ENCODE measurements at regions not wholly inside any gene's neighbourhood (a gene's known extent, or its start where the extent isn't known, plus 50 kb on each side); places are given as distances from the start of the nearest gene placed in this dataset.

DNA sequence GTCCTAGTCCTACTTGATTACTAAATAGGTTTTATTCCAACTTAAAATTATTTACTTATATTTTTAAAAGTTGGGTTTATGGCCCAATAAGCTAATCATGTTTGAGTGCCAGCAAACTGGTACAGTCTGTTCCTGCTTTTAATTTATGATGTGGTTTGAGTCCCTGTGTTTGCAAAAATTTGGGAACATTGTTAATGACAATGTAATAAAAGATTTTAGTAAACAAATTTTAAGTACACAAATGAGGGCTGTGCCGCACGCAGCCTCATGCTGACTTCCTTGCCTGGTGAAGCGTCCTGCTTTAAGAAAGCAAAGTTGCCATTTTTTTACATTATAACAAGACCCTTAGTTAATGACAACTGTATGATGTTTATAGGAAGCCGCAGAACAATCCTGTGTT lies 96.8 kb upstream of the MAP1B start:
- DNase-seq, result no peak

DNA sequence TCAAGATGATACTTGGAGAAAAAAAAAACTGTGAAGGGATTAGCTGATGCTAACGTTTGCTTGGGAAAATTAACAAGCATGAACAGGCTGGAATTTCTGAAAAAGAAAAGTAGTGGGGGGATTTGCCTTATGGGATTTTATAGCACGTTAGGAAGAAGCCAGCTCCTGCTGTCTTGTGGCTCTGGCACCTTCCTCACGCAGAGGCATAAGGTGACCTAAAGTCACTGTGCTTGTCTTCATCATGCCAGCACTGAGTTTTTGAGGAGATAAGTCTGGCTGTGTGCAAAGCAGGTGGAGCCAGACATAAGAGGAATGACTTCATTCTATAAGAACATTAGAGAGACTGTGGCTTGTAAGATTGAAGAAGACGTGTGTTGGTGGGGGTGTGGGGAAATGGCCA lies 94.4 kb upstream of the MAP1B start:
- DNase-seq, result no peak

DNA sequence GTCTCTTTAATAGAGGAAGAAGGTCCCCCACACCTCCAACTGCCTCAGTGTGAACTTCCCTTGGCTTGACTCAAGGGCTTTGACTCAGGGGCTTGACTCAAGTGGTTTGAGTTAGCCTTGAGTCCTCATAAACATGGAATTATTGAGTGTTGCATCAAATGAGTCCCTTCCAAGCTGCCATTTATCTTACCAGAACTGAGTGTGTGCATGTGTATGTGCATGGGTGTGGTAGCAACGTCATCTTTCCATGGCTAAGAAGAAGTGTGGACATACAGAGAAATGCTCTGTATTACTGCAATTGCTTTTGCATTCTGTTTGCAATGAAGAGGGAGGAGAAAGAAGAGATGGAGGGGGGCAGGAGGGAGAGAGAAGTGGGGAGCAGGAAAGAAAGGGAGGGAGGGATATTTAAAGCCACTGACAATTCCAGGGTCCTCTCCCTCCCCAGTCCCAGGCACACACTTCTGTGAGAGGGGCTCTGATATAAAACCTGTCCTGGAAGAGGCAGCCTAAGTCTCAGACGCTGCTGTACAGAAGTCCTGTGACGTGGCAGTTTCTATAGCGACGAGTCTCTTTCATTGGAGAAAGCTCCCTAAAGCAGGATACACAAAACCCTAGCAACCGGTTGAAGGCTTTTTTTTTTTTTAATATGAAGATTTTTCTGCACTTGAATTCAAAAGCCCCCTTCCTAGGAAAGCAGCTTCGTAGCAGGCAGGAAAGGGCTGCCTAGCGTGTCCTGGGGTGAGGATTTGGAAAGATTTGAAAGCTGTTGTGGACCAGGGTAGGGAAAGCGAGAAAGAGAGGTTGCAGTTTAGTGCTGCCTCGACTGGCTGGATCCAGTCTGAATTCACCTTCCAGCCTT lies 93.3 kb upstream of the MAP1B start:
- no peak for DNase-seq

DNA sequence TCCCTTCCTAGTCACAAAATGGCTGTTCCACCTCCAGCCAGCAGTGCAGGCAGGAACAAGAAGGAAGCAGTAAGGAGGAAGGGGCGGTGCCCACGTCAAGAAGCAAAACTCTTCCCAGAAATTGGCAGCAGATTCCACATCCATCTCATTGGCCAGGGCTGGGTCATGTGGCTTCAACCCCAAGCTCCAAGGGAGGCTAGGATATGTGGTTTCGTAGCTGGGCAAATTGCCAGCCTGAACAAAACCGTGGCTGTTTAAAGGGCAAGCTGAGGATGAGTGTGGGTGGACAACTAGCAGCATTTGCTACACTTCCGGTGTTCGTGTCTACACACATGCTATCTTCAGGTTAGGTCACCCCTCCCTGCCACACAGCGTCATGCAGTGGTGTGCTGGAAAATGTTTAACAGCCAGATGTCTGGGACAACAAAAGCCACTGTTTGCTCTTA lies 92.1 kb upstream of the MAP1B start:
- DNase-seq, result no peak

DNA sequence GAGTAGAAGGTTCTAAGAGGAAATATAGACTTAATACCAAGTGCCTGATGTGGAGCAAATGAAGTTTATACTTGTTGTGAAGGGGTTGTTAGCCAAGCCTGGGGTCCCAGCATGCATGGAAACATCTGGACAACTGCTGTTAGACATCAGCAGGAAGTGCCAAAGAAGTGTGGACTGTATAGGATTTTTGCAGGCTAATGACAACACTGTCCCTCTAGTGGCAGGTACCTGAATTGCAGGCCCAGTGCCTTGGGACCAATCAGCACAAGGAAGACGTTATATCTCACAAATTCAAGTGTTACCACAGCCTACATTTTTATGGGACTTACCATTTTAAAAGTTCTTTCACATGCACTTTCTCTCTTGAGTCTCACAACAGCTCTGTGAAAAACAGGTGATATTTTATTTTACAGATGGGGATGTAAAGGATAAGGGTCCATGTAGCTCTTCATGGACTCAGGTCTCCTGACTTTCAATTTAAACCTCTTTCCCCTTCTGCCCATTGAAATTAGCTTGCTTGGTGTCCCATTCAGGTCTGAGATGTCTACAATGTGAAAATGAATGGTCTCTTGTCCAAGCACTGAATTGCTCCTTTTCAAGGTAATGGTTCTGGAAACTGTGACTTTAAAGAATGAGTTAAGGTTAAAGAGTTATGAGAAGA lies 89.0 kb upstream of the MAP1B start:
- DNase-seq, result peak; percentile 41

DNA sequence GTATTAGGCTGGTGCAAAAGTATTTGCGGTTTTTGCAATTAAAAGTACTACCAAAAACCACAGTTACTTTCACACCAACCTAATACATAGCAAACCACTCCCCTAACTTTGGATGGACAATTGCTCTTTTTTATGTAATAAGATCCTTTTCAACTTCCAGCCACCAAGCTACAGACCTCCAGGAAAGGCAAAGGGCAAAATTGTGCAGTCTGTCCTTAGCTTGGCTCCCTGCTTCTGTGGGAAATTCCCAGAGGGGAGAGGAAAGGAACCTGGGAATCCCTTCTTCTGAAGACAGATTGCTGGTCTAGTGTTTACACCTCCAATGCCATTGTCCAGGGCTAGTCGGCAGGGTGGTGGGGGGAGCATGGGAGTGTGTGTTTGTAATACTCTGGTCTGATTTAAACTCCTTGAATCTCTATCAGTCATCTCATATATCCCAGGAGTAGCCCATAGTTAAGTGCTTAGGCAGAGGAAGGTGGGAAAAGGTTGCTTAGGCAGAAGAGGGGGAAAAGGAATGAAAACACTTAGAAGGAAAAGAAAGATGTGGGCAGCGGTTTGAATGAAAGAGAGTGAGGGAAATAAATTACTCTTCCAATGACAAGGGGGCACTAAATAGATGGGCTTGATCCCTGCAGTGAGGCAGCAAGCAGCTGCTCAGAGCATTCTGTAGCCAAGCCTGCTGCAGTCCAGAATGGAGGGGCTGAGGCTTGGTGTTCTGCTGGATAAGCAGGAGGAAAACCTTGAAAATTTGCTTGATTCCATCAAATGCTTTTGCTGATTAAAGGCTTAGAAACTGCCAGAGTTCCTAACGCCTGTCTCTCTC lies 86.9 kb upstream of the MAP1B start:
- DNase-seq, result no peak

DNA sequence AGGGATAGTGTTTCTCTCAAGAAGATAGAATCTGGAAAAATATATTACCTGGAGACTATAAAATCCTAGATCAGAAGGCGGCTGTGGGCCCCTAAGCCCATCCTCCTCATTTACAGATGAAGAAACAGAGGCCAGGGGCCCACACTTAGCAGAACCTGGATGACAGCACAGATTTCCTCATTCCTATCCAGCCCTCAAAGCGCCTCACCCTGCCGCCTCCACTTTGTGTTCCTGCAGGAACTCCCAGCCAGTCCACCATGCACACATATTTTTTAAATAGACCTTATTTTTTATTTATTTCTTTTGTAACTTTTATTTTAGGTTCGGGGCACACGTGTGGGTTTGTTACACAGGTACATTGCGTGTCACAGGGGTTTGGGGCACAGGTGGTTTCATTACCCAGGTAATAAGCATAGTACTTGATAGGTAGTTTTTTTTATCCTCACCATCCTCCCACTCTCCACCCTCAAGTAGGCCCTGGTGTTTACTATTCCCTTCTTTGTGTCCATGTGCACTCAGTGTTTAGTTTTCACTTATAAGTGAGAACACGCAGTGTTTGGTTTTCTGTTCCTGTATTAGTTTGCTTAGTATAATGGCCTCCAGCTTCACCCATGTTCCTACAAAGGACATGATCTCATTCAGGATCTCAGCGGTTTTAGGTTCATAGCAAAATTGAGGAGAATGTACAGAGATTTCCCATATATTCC lies 85.5 kb upstream of the MAP1B start:
- DNase-seq, result no peak

DNA sequence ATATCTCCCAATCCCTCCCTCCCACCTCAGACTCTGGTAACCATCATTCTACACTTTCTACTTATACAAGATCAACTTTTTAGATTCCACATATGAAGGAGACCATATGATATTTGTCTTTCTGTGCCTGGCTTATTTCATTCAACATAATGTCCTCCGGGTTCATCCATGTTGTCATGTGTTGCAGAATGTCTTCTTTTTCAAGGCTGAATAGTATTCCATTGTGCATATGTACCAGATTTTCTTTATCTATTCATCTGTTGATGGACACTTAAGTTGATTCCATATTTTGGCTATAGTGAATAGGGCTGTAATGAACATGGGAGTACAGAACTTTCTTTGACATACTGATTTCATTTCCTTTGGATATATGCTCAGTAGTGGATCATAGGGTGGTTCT lies 78.9 kb upstream of the MAP1B start:
- DNase-seq, result no peak

DNA sequence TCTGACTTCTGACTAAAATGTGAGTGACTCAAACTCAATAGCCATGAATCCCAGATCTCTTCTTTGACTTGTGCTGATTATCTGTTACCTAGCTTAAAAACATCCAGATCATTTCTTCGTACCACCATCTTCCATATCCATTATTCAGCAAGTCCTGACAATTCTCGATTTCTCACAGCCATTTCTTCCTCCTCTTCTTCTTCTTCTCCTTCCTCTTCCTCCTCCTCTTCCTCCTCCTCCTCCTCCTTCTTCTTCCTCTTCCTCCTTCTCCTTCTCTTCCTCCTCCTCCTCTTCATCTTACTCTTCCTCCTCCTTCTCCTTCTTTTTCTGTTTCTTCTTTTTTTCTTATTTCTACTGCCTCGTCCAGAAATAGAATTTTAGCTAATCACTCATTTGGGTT lies 77.0 kb upstream of the MAP1B start:
- DNase-seq, result no peak

DNA sequence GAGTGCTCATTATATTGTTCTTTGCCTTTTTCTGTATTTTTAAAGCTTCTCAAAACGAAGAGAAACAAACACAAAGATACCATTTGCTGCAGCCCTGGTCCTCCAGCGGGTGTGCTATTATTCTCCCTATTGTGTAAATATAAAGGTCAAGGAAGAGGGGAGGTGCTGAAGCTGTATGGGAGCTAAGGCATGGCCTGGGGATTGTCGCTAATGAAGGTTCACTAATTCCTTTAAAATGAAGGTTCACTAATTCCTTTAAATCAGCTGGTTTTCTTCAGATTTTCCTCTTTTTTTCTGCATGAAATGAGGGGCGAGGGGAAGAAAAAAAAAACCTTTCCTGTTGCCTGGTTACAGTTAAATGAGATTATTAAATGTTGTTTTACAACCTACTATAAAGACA lies 74.5 kb upstream of the MAP1B start:
- no peak for DNase-seq

DNA sequence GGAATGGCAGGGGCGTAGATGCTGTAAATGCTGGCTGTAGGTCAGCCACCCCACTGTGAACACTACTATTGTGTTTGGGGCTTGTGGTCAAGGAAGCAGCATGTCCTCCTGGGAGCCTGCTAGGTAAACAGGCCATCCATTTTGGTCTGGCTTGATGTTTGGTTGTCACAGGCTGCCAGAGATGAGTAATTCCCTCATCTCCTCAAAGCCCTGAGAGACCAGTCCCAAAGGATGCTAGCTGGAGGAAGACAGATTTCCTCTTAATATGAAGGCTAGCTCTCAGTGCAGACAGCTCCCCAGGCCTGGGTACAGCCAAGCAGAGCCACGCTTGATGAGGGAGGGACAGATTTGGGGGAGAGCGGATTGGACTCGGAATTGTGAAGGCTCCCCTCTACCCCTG lies 72.5 kb upstream of the MAP1B start:
- DNase-seq, result no peak

DNA sequence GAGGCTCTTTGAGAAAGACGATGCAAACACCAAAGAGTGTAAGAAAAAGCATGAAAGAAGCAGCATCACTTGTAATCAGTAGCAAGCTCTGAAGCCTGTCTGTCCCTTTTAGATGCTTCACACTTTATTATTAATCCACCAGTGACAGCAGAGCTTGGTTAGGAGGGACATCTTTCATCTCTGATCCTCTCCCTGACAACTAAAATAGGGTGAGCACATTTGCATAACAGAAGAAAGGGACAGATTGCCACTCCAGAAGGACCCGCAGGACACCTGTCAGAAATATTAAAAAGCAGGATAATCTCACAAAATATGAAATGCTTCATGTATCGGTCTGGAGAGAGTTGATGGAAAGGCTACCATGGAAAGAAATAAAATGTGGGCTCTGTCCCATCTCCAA lies 71.4 kb upstream of the MAP1B start:
- no peak for DNase-seq

DNA sequence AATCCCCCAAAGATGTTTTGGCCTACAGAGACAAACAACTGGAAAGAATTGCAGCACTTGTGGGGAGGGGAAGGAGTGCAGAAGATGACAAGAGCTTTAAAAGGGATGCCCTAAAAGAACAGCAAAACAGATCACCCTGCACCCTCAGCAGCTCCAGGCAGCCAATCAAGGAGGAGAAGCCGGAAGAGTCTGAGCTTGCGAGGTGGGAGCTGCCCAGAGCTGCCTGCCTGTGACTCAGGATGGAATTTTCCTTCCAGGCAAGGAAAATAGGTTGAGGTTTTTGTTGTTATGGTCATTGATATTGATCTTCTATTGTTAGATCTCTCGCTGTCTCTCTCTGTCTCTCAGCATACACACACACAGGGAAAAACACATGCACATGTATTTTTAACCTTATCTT lies 70.3 kb upstream of the MAP1B start:
- no peak for DNase-seq

DNA sequence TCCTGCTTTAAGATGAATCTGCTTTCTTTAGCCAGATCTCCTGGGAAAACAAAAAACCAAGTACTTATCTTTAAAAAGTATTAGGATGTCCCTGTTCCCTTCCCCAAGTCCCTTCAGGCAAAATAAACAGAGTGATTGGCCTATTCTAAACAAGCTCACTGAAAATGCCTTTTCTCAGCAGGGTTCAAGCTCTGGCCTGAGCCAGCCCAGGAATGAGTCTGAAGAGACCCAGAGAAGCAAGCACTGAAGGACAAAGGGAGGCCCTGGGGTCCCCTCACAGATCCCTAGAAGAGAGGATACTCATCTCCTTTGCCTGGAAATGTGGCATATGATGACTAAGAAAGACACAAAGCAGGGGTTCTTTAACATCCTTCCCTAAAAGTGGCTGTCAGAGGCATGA lies 66.8 kb upstream of the MAP1B start:
- DNase-seq, result no peak

DNA sequence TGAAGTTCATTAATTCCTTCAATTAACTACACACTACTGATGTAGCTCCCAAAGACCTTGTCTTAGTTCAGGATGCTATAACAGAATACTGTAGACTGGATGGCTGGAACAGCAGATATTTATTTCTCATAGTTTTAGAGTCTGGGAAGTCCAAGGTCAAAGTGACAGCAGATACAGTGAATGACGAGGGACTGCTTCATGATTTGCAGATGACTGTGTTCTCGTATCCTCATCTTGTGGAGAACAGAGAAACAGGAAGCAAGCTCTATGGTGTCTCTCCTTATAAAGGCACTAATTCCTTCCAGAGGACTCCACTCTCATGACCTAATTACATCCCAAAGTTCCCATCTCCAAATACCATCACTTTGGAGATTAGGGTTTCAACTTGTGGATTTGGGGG lies 65.6 kb upstream of the MAP1B start:
- DNase-seq, result no peak

DNA sequence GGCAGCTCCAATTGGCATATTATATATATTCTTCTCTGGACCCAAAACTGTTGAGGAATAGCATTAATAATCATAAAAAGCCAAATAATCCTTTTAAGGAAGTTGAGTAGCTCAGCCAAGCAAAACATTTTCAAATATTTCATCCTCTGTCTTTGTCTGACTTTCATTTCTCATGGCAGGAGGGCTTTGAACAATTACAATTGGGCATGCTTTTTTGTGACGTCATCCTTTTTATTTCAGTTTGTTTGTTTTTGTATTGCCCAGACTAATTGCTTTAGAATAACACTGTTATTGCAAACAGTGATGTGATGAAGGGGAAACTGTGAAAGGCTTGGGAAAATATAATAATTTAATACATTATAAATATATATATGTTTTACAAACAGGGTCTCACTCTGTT lies 65.2 kb upstream of the MAP1B start:
- DNase-seq, result no peak

DNA sequence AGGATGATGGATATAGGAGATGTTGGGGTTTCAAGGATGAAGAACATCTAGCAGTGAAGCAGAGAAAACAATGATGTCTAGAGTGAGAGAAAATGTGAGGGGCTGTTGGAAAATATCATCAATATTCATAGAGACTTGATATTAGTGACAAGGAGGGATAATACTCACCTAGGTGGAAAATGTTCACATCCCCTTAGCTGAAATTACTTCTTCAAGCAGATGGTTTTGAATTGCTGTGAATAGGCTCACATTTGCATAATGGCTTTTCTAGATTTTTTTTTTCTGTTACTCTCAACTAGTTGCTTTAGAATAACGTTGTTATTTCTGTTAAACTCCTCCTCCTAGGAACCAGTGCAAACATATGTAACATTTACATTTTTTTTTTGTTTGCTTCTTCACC lies 61.6 kb upstream of the MAP1B start:
- DNase-seq, result no peak

DNA sequence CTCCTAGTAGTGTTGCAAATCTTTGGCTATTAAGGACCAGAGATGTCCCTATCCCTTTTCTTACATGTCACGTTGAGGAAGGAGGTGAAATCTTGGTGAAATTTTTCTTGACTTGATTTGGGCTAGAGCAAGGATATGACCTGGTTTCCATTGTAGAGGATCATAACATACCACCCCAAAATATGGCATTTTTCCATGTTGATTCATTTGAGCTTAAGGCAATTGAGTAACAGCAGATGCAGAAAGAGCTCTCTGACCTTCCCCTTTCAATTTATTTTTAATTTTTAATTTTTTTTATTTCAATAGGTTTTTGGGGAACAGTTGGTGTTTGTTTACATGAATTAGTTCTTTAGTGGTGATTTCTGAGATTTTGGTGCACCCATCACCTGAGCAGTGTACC lies 61.2 kb upstream of the MAP1B start:
- DNase-seq, result no peak

DNA sequence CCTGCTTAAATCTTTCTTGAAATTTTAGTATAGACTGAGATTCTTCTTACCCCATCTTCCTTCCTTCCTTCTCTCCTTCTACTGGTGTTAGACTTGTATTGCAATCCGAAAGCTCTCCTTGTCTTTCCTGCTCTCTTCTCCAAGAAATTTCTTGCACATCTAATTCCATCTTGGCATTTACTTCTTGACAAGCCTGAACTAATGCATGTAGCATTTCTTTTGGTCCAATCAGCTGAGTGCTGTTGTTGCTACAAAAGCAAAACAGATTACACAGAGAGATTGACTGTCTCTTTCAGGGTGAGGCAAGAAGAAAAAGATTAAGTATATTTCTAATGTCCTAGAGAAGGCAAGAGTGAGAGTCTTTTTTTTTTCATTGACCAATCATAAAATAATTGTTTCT lies 51.6 kb upstream of the MAP1B start:
- DNase-seq, result no peak

Data from effector CD4-positive, alpha-beta T cell (primary cell).